ENCODE measurements at regions not wholly inside any gene's neighbourhood (a gene's known extent, or its start where the extent isn't known, plus 50 kb on each side); places are given as distances from the start of the nearest gene placed in this dataset.

- ChIA-PET POLR2A (no interaction called here), CTCF (no interaction called here)
- no peaks in the 10 kb centered on the region for H3K4me1 ChIP-seq (ENCODE audit: control insufficient read depth, insufficient read depth, low read length)
- H3K36me3 ChIP-seq (ENCODE audit: control insufficient read depth in 2 of 2, insufficient read depth in 1 of 2, low read length in 2 of 2) = no peaks in the 10 kb centered on the region
- TF ChIP-seq ZNF501 (tag by site-specific recombination; IDR thresholded peaks at IDR 0.05) (no peak), ZNF544 (tag by site-specific recombination; IDR thresholded peaks at IDR 0.05) (no peak), ZNF16 (tag by site-specific recombination; IDR thresholded peaks at IDR 0.05; ENCODE audit: low read depth) (no peak), ZNF596 (tag by site-specific recombination; IDR thresholded peaks at IDR 0.05) (no peak), ZEB2 (tag by site-specific recombination; IDR thresholded peaks at IDR 0.05) (no peak), KLF16 (tag by site-specific recombination; IDR thresholded peaks at IDR 0.05) (no peak), GLIS1 (tag by site-specific recombination; IDR thresholded peaks at IDR 0.05) (no peak), ZNF626 (tag by site-specific recombination; IDR thresholded peaks at IDR 0.05) (no peak), ZNF23 (tag by site-specific recombination; IDR thresholded peaks at IDR 0.05; ENCODE audit: borderline replicate concordance) (no peak), ZNF121 (tag by site-specific recombination; IDR thresholded peaks at IDR 0.05) (no peak), ZNF157 (tag by site-specific recombination; IDR thresholded peaks at IDR 0.05) (no peak), ZNF623 (tag by site-specific recombination; IDR thresholded peaks at IDR 0.05) (no peak)
- TF ChIP-seq, protein P1, sequence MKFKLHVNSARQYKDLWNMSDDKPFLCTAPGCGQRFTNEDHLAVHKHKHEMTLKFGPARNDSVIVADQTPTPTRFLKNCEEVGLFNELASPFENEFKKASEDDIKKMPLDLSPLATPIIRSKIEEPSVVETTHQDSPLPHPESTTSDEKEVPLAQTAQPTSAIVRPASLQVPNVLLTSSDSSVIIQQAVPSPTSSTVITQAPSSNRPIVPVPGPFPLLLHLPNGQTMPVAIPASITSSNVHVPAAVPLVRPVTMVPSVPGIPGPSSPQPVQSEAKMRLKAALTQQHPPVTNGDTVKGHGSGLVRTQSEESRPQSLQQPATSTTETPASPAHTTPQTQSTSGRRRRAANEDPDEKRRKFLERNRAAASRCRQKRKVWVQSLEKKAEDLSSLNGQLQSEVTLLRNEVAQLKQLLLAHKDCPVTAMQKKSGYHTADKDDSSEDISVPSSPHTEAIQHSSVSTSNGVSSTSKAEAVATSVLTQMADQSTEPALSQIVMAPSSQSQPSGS (tag by site-specific recombination; IDR thresholded peaks at IDR 0.05; ENCODE audit: low read depth) = no peak
- TF ChIP-seq, protein P2, sequence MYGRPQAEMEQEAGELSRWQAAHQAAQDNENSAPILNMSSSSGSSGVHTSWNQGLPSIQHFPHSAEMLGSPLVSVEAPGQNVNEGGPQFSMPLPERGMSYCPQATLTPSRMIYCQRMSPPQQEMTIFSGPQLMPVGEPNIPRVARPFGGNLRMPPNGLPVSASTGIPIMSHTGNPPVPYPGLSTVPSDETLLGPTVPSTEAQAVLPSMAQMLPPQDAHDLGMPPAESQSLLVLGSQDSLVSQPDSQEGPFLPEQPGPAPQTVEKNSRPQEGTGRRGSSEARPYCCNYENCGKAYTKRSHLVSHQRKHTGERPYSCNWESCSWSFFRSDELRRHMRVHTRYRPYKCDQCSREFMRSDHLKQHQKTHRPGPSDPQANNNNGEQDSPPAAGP (tag by site-specific recombination; IDR thresholded peaks at IDR 0.05) = no peak
- no peaks in the 10 kb centered on the region for H3K9me3 ChIP-seq (ENCODE audit: control insufficient read depth, insufficient read depth, low read depth, low read length)
- no peak overlapping the region for H3K27ac ChIP-seq (ENCODE audit: extremely low read depth, low read depth, low read length)
- no peak overlapping the region for H3K4me3 ChIP-seq (ENCODE audit: low read depth, low read length)
Measured at GRCh38 chr7:354597-355470, 64.9 kb downstream of the FOXL3 start.

GRCh38 chr7:355568-355967 lies 65.6 kb downstream of the FOXL3 start:
- H3K4me1 ChIP-seq (ENCODE audit: control insufficient read depth, insufficient read depth, low read length) = no peaks in the 10 kb centered on the region
- POLR2A ChIA-PET = no interaction called here
- TF ChIP-seq ZFP3 (tag by site-specific recombination; IDR thresholded peaks at IDR 0.05; ENCODE audit: low read depth) (no peak), ZNF747 (tag by site-specific recombination; IDR thresholded peaks at IDR 0.05) (no peak), ZNF416 (tag by site-specific recombination; IDR thresholded peaks at IDR 0.05) (no peak), ZNF837 (tag by site-specific recombination; IDR thresholded peaks at IDR 0.05) (no peak), ZSCAN30 (tag by site-specific recombination; IDR thresholded peaks at IDR 0.05) (no peak), ZNF664 (tag by site-specific recombination; IDR thresholded peaks at IDR 0.05) (no peak), MYNN (tag by site-specific recombination; IDR thresholded peaks at IDR 0.05; ENCODE audit: borderline replicate concordance) (no peak)
- TF ChIP-seq, protein P3, sequence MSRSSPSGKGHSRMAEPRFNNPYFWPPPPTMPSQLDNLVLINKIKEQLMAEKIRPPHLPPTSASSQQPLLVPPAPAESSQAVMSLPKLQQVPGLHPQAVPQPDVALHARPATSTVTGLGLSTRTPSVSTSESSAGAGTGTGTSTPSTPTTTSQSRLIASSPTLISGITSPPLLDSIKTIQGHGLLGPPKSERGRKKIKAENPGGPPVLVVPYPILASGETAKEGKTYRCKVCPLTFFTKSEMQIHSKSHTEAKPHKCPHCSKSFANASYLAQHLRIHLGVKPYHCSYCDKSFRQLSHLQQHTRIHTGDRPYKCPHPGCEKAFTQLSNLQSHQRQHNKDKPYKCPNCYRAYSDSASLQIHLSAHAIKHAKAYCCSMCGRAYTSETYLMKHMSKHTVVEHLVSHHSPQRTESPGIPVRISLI (tag by site-specific recombination; IDR thresholded peaks at IDR 0.05) = no peak
- TF ChIP-seq, protein P4, sequence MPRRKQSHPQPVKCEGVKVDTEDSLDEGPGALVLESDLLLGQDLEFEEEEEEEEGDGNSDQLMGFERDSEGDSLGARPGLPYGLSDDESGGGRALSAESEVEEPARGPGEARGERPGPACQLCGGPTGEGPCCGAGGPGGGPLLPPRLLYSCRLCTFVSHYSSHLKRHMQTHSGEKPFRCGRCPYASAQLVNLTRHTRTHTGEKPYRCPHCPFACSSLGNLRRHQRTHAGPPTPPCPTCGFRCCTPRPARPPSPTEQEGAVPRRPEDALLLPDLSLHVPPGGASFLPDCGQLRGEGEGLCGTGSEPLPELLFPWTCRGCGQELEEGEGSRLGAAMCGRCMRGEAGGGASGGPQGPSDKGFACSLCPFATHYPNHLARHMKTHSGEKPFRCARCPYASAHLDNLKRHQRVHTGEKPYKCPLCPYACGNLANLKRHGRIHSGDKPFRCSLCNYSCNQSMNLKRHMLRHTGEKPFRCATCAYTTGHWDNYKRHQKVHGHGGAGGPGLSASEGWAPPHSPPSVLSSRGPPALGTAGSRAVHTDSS (tag by site-specific recombination; IDR thresholded peaks at IDR 0.05) = peak; percentile 97
- TF ChIP-seq, protein P5, sequence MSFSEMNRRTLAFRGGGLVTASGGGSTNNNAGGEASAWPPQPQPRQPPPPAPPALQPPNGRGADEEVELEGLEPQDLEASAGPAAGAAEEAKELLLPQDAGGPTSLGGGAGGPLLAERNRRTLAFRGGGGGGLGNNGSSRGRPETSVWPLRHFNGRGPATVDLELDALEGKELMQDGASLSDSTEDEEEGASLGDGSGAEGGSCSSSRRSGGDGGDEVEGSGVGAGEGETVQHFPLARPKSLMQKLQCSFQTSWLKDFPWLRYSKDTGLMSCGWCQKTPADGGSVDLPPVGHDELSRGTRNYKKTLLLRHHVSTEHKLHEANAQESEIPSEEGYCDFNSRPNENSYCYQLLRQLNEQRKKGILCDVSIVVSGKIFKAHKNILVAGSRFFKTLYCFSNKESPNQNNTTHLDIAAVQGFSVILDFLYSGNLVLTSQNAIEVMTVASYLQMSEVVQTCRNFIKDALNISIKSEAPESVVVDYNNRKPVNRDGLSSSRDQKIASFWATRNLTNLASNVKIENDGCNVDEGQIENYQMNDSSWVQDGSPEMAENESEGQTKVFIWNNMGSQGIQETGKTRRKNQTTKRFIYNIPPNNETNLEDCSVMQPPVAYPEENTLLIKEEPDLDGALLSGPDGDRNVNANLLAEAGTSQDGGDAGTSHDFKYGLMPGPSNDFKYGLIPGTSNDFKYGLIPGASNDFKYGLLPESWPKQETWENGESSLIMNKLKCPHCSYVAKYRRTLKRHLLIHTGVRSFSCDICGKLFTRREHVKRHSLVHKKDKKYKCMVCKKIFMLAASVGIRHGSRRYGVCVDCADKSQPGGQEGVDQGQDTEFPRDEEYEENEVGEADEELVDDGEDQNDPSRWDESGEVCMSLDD (tag by site-specific recombination; IDR thresholded peaks at IDR 0.05) = no peak
- TF ChIP-seq, protein P6, sequence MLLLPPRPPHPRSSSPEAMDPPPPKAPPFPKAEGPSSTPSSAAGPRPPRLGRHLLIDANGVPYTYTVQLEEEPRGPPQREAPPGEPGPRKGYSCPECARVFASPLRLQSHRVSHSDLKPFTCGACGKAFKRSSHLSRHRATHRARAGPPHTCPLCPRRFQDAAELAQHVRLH (tag by site-specific recombination; IDR thresholded peaks at IDR 0.05) = no peak

More at GRCh38 chr7:355568-355967, 65.6 kb downstream of the FOXL3 start:
- H3K4me3 ChIP-seq (ENCODE audit: low read depth, low read length) = no peak overlapping the region
- CTCF ChIA-PET = no interaction called here
- H3K27ac ChIP-seq (ENCODE audit: extremely low read depth, low read depth, low read length) = no peak overlapping the region
- H3K36me3 ChIP-seq (ENCODE audit: control insufficient read depth in 2 of 2, insufficient read depth in 1 of 2, low read length in 2 of 2) = no peaks in the 10 kb centered on the region
- H3K9me3 ChIP-seq (ENCODE audit: control insufficient read depth, insufficient read depth, low read depth, low read length) = no peaks in the 10 kb centered on the region

Data from HEK293 (cell line).